ENCODE measurements at regions not wholly inside any gene's neighbourhood (a gene's known extent, or its start where the extent isn't known, plus 50 kb on each side); places are given as distances from the start of the nearest gene placed in this dataset.

DNA sequence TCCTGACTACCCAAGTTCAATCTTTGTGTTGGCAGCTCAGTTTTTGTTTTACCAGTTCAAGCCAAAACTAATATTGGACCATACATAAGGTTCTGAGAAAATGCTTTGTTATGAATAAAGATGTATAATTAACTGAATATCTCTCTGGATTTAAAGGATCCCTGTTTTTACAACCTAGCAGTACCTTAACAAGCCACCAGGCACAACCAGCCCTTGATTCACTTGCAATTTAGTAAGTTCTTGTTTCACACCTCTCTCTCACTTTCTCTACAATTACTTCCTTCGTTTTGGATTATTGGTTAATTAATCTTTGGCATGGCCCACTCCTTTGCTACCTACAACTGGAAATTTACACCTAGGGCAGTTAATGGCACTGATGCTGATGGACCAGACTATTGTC is 531.9 kb downstream of the SQOR start:
- TF ChIP-seq, protein P1, sequence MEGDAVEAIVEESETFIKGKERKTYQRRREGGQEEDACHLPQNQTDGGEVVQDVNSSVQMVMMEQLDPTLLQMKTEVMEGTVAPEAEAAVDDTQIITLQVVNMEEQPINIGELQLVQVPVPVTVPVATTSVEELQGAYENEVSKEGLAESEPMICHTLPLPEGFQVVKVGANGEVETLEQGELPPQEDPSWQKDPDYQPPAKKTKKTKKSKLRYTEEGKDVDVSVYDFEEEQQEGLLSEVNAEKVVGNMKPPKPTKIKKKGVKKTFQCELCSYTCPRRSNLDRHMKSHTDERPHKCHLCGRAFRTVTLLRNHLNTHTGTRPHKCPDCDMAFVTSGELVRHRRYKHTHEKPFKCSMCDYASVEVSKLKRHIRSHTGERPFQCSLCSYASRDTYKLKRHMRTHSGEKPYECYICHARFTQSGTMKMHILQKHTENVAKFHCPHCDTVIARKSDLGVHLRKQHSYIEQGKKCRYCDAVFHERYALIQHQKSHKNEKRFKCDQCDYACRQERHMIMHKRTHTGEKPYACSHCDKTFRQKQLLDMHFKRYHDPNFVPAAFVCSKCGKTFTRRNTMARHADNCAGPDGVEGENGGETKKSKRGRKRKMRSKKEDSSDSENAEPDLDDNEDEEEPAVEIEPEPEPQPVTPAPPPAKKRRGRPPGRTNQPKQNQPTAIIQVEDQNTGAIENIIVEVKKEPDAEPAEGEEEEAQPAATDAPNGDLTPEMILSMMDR (IDR thresholded peaks at IDR 0.05): no peak
- TF ChIP-seq POLR2A (IDR thresholded peaks at IDR 0.05): no peak
- no peak for TF ChIP-seq EP300 (IDR thresholded peaks at IDR 0.05)
